ENCODE measurements at regions not wholly inside any gene's neighbourhood (a gene's known extent, or its start where the extent isn't known, plus 50 kb on each side); places are given as distances from the start of the nearest gene placed in this dataset.

DNA sequence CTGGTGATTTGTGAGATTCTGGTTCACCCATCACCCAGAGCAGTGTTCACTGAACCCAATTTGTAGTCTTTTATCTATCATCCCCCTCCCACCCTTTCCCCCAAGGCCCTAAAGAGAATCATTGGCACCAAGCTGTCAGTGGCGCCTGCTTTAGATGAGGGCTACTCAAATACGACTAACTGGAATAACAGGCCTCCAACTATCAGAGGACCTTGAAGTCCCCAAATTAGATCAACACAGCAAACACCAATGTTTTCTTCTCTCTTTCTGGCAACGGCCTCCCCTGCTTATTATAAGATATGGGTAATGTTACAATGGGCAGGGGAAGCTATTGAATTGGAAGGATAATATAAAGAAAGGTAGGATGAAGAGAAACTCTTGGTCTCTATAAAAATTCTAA is 232.3 kb downstream of the SCG2 start:
- DNase-seq: peak in 1 of 6 donors; percentile 38
- Histone ChIP-seq H3K27ac (peak overlapping the region in 1 of 4 donors; percentile 30), H3K4me1 (peaks cover 0 to 13% (median 7%) of the 10 kb centered on the region in 3 donors), H3K36me3 (no peaks in the 10 kb centered on the region), H3K4me3 (no peak overlapping the region), H3K9me3 (no peaks in the 10 kb centered on the region), H3K27me3 (no peaks in the 10 kb centered on the region)
- peak; percentile 60 to 93 (median 82) for ATAC-seq
- WGBS, 2 donors: 15 to 24% methylated on average over 3 of the region's 3 CpGs
- intact Hi-C loops (cut with DNase I): no loop called here
- no peak for FAIRE-seq
- TF ChIP-seq, protein P1, sequence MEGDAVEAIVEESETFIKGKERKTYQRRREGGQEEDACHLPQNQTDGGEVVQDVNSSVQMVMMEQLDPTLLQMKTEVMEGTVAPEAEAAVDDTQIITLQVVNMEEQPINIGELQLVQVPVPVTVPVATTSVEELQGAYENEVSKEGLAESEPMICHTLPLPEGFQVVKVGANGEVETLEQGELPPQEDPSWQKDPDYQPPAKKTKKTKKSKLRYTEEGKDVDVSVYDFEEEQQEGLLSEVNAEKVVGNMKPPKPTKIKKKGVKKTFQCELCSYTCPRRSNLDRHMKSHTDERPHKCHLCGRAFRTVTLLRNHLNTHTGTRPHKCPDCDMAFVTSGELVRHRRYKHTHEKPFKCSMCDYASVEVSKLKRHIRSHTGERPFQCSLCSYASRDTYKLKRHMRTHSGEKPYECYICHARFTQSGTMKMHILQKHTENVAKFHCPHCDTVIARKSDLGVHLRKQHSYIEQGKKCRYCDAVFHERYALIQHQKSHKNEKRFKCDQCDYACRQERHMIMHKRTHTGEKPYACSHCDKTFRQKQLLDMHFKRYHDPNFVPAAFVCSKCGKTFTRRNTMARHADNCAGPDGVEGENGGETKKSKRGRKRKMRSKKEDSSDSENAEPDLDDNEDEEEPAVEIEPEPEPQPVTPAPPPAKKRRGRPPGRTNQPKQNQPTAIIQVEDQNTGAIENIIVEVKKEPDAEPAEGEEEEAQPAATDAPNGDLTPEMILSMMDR (IDR thresholded peaks at IDR 0.05): no peak

DNA sequence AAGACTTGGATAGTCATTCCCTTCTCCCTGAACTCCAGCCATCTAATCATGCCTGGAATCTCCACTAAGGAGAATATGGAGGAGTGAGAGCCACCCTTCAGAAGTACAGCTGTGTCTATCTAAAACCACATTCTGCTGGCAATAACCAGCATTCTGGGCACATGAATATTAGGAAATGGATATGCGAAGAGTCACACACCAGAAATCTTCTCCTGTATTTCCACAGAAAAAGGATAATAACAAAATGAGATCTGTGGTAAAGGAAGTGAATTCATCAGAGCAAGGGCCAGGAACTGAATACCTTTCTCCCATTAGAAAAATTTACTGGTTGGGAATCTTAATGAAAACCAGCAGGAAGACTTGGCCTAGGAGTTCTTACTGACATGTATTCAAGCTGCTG is 218.8 kb downstream of the SCG2 start:
- no peak overlapping the region for H3K27ac ChIP-seq
- no peaks in the 10 kb centered on the region for H3K9me3 ChIP-seq
- H3K4me1 ChIP-seq: no peaks in the 10 kb centered on the region
- no peaks in the 10 kb centered on the region for H3K27me3 ChIP-seq
- FAIRE-seq (no peak), ATAC-seq (no peak), DNase-seq (no peak)
- 96% methylated on average over 1 of the region's 1 CpG for WGBS, 2 donors
- H3K4me3 ChIP-seq: no peak overlapping the region
- TF ChIP-seq, protein P1 (IDR thresholded peaks at IDR 0.05): no peak
- intact Hi-C loops (cut with DNase I): no loop called here
- no peaks in the 10 kb centered on the region for H3K36me3 ChIP-seq

DNA sequence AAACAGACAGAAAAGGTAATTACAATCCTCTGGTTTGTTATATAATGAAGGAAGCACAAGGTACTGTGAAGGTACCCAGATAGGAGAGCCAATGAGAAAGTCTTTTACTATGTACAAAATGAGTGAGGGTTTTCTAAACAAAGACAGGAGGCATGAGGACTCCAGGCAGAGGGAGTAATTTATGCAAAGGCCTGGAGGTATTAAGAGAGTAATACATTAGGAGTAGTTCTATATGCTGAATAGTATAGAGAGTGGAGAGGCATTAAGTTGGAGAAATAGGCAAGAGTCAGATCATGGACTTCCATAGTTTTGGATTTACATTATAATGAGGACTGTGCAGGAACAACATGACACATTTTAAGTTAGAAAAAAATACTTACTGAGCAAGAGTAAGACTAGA is 216.0 kb downstream of the SCG2 start:
- no peaks in the 10 kb centered on the region for H3K36me3 ChIP-seq
- DNase-seq (no peak), FAIRE-seq (no peak), ATAC-seq (no peak)
- H3K27ac ChIP-seq: no peak overlapping the region
- H3K27me3 ChIP-seq: no peaks in the 10 kb centered on the region
- H3K9me3 ChIP-seq: no peaks in the 10 kb centered on the region
- no peaks in the 10 kb centered on the region for H3K4me1 ChIP-seq
- no peak overlapping the region for H3K4me3 ChIP-seq
- TF ChIP-seq, protein P1 (IDR thresholded peaks at IDR 0.05): no peak
- intact Hi-C loops (cut with DNase I): no loop called here

DNA sequence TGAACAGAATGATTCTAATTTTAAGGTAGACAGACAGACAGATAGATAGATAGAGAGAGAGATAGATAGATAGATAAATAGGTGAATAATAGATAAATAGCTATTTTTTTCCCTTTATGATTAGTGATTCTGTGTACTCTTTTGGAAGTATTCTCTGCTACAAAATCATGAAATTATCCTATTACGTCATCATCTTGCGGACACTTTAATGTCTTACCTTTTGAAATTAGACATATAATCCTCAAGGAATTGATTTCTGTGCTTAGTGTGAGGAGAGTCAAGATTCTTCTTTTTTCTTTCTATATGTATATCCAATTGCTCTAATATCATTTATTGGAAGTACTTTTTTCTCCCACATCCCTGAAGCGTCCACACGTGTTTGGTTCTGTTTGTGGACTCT is 215.2 kb downstream of the SCG2 start:
- 87% methylated on average over 4 of the region's 4 CpGs for WGBS, 2 donors
- no peaks in the 10 kb centered on the region for H3K4me1 ChIP-seq
- ATAC-seq (no peak), FAIRE-seq (no peak), DNase-seq (no peak)
- H3K4me3 ChIP-seq: no peak overlapping the region
- intact Hi-C loops (cut with DNase I): no loop called here
- TF ChIP-seq, protein P1 (IDR thresholded peaks at IDR 0.05): no peak
- H3K27me3 ChIP-seq: no peaks in the 10 kb centered on the region
- H3K36me3 ChIP-seq: no peaks in the 10 kb centered on the region
- no peak overlapping the region for H3K27ac ChIP-seq
- no peaks in the 10 kb centered on the region for H3K9me3 ChIP-seq

DNA sequence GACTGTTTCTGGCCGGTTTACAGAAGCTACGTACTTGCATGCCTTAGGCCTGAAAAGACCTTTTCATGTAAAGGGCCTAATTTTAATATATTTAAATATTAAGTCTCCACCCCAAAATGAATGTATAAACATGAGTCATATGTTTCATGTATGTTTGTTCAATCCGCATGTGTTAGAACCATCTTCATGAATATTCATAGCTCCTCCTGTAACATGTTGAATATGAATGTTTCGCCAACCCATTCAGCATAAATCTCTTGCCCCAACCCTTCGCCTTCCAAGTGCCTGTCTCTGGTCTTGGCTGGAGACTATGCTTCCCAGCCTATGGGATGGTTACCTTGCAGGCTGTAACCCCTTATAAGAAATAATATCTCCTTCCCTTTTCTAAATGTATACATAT is 212.5 kb downstream of the SCG2 start:
- Histone ChIP-seq H3K4me1 (no peaks in the 10 kb centered on the region), H3K9me3 (no peaks in the 10 kb centered on the region), H3K4me3 (no peak overlapping the region), H3K27ac (no peak overlapping the region), H3K36me3 (no peaks in the 10 kb centered on the region), H3K27me3 (no peaks in the 10 kb centered on the region)
- TF ChIP-seq, protein P1 (IDR thresholded peaks at IDR 0.05): no peak
- intact Hi-C loops (cut with DNase I): no loop called here
- DNase-seq: no peak
- WGBS, 2 donors: 91 to 94% methylated on average over 5 of the region's 5 CpGs
- no peak for FAIRE-seq
- no peak for ATAC-seq
